GM19395 (cell line): ENCODE measurements at regions not wholly inside any gene's neighbourhood (a gene's known extent, or its start where the extent isn't known, plus 50 kb on each side); places are given as distances from the start of the nearest gene placed in this dataset.

ENCODE experiments used
- ATAC-seq: cut with Tn5 transposase; IDR thresholded peaks from one replicate; pipeline ENCODE4 v1.9.1; 2021; ENCODE audit warnings: mild to moderate bottlenecking, moderate library complexity; ENCODE audit not compliant: unreplicated experiment

GRCh38 chr11:110798201-110798900, 86.1 kb upstream of the ARHGAP20 start:
- no peak for ATAC-seq

- peak; percentile 90 for ATAC-seq
Observed at GRCh38 chr11:110797453-110797852, 85.2 kb upstream of the ARHGAP20 start.

GRCh38 chr11:110795112-110795624, 82.9 kb upstream of the ARHGAP20 start:
- no peak for ATAC-seq

- no peak for ATAC-seq
Observed at GRCh38 chr11:110793556-110793955, 81.3 kb upstream of the ARHGAP20 start.

GRCh38 chr11:110791621-110792020, 79.4 kb upstream of the ARHGAP20 start:
- ATAC-seq: no peak

- ATAC-seq: no peak
Observed at GRCh38 chr11:110787680-110788079, 75.4 kb upstream of the ARHGAP20 start.

GRCh38 chr11:110786226-110786902, 74.1 kb upstream of the ARHGAP20 start:
- ATAC-seq: no peak

- no peak for ATAC-seq
Observed at GRCh38 chr11:110785398-110785797, 73.2 kb upstream of the ARHGAP20 start.

GRCh38 chr11:110782616-110783015, 70.4 kb upstream of the ARHGAP20 start:
- ATAC-seq: no peak

- ATAC-seq: no peak
Observed at GRCh38 chr11:110779108-110779507, 66.9 kb upstream of the ARHGAP20 start.

- ATAC-seq: no peak
Observed at GRCh38 chr11:110778343-110778742, 66.1 kb upstream of the ARHGAP20 start.

GRCh38 chr11:110777775-110778174, 65.5 kb upstream of the ARHGAP20 start:
- ATAC-seq: peak; percentile 45

- ATAC-seq: no peak
Observed at GRCh38 chr11:110776081-110776480, 63.8 kb upstream of the ARHGAP20 start.

GRCh38 chr11:110774138-110775014, 62.1 kb upstream of the ARHGAP20 start:
- no peak for ATAC-seq

- ATAC-seq: no peak
Observed at GRCh38 chr11:110773442-110773841, 61.2 kb upstream of the ARHGAP20 start.

GRCh38 chr11:110772863-110773262, 60.6 kb upstream of the ARHGAP20 start:
- no peak for ATAC-seq

GRCh38 chr11:110766316-110766715, 54.1 kb upstream of the ARHGAP20 start:
- ATAC-seq: no peak

GRCh38 chr11:110764485-110764884, 52.2 kb upstream of the ARHGAP20 start:
- no peak for ATAC-seq

GRCh38 chr11:110763249-110764011, 51.2 kb upstream of the ARHGAP20 start:
- no peak for ATAC-seq

- no peak for ATAC-seq
Observed at GRCh38 chr11:110762590-110762989, 50.4 kb upstream of the ARHGAP20 start.
